ENCODE measurements at regions not wholly inside any gene's neighbourhood (a gene's known extent, or its start where the extent isn't known, plus 50 kb on each side); places are given as distances from the start of the nearest gene placed in this dataset.

DNA sequence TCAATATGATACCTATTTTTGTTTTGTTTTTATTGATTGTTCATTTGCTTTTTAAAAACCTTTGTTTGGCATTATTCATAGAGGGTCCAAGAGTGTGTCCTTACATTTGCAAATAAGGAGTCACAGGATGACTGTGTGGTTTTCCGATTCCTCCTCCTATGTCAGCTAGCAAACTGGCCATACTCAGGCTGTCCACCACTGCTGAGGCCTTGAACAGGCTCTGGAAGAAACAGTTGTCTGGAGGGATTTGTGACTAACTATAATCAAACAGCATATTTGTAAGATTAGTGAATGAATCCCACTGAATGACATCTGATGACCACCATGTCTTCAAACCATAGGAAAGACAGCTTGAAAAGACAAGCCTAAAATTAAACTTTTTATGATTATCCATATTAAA is 423.4 kb upstream of the ATP11B start:
- no peak for DNase-seq

DNA sequence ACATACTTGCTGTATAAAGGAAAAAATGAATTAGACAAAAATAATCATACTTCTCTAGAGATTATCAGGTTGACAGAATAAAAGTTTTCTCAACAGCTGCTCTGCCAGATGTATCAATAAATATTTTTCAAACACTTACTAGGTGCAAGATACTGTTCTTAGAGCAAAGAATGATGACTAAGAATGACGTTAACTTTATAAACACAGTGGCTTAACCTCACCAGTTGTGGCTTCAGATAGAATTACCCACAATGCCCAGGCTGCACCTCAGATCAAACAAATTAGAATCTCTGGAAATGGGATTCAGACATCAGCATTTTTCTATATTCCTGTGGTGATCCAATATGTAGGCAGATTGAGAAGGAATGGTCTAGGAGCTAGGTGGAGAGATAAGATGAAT is 422.4 kb upstream of the ATP11B start:
- DNase-seq = no peak

DNA sequence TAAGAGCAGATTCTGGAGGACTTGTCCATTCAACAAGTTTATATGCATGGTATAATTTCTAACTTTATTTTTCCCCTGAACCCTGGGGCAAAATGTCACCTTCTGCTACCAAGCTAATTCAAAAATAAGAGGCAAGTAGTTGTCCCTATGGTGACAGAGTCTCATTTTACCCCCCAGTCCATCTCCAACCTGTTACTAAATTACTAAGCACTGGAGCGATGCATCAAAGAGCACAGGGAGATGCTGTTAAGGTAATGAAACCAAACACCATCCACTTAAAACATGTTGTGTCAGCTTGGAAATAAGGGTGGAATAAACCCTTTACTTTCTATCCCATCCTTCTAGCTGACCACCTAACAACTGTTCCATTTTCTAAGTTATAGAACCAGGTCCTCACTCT is 417.4 kb upstream of the ATP11B start:
- no peak for DNase-seq

DNA sequence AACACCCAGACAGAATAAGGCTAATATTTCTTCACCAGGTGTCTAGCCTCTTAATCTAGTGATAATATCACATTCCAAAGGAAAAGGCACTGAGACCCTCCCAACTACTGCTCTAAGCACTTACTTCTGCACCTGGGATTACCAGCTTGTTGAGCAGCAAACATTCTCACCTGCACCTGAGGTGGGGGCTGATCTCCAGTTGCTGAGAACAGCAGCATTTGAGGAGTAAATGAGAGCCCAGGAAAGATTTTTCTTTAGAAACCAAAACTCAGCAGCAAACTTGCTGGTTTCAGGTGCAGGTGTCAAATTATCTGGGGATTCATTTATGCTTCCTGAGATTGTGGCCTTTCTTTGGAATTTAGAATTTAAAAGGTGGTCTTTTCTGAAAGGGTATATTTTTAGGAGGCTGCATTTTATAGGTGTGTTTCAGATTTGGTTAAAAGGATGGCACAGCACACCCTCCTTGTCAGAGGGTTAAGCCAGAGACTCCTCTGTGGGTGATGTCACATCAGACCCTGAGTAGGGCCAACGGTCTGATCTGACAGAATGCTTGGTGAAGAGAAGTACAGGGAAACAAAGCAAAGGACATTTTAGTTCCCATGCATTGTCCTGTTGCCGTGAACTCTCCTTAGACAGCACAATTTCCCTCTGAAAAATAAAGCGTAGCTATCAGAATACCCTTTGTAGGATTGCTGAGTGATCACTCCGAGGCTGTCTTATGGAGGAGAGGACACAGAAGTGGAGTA is 411.0 kb upstream of the ATP11B start:
- DNase-seq = no peak

DNA sequence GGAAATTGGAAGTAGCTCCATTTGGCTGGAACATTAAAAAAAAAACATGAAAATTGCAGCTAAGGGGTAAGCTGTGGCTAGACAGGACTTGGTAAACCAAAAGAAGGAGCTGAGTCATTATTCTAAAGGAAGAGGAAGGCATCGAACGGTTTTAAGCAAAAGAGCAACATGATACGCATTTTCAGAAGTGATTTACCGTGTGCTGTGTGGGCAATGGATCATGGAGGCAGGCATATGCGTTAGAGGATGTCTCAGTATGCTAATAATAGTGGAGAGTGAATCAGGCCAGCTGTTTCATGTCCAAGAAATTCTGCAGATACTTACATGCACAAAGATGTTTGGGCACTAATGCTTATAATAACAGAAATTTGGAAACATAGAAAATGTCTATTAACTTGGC is 409.1 kb upstream of the ATP11B start:
- DNase-seq = peak; percentile 20

DNA sequence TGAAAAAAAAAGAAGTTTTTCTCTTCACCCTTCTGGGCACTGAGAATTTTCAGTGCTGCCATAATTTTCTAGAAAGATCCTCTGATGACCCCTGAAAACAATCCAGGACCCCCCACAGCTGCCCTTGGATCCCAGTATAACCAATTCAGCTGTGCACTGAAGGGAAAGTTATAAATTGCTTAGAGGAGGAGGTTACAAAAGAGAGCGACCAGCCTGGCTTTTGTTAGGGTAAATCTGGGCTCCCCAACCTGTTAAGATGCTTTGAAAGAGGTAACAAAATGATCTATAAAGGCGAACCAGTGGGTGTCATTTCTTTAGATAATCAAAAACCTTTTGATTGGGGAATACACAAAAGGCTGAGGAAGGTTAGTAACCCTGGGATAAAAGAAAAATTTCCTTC is 407.9 kb upstream of the ATP11B start:
- DNase-seq = no peak

DNA sequence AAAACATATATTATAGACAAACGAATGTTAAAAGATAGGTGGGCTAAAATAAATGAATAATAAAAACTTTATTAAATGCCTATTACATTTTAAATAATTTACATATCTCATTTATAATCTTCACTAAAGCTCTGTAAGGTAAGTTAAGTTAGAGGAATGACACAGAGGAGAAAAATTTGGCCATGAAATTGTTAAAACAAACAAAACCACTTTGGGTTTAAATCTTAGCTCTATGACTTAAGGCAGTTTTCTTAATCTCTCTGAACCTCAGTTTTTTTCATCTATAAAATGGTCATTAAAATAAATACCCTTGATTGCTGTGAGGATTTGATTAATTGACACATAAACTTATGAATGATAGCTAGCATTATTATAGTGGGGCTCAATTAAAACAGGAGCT is 404.8 kb upstream of the ATP11B start:
- no peak for DNase-seq

DNA sequence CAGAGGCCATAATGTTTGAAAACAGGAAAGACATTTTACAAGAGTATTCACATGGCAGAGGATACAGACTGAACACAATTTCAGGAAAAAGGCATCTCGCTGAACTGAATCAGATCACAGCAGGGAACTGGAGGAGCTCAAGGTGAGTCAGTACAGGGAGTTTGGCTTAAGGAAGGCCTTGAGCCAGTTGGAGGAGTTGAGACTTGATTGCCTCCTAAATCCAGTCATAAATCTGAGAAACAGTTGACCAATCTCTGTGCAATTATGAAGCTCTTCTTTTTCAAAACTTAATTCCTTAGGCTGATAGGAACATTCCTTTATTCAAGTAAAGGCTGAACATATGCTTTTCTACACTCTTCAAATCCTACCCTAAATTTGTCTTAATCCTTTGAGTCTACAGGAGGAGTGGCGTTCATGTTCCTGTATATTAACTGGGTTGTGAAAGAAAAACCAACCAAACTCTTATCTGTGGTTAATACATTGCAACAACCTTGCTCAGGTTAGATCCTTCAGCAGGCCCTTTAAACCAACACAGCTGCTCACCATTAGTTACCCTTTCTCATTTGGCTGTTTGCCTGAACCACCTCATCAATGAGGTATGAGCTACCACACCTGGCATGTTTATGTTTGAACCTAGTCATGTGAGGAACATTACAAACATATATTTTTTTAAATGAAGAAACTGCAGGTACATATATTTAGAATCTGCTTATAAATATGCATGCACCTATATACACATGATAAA is 404.1 kb upstream of the ATP11B start:
- DNase-seq = no peak

DNA sequence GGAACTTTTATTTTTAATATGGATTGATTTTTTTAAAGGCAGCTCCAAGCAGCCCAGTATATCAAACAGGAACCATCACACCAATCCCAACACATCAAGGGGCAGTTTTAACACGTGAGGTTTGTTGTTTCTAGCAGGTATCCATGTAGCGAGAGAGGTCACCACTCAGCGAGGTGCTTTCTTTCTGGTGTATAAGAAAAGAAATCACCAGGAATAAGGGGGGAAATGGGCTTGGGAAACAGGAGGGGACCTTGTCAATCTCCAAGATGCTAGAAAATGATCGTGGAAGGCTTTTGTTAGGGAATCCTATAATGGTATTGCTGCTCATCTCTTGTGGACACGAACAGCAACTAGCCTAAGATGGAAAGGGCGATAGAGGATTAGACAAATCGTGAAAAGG is 402.9 kb upstream of the ATP11B start:
- no peak for DNase-seq

DNA sequence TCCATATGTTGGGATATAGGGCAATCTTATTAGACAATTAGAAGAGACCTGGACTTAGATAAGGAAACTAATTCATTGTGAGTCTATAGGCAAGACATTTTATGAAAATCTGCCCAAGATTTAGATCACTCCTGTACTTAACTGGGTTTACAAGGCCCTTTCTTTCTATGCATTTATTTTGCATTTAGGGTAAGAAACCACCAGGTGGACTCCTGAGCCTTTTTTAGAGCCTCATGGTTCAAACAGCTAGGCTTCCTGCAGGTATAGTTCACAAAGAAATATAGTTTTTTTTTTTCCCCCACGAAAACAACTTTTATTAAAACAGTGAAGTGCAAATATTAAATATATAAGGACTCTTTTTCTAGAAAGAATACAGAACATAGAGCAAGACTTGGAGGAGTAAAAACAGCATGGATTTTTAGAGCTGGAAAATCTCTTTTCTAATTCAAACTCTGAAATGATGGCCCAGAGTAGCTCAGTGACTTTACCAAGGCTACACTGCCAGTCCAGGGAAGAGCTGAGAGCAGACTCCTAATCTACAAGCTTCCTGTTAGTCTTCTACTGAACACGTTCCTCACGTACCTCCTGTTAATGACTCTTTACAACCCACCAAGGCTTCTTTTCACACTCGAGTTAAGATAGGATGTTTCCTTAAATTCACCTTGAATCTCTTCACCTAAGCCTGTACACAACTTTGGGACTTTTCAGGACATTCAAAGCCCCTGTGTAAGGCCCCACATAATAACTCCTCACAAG is 400.9 kb upstream of the ATP11B start:
- no peak for DNase-seq

DNA sequence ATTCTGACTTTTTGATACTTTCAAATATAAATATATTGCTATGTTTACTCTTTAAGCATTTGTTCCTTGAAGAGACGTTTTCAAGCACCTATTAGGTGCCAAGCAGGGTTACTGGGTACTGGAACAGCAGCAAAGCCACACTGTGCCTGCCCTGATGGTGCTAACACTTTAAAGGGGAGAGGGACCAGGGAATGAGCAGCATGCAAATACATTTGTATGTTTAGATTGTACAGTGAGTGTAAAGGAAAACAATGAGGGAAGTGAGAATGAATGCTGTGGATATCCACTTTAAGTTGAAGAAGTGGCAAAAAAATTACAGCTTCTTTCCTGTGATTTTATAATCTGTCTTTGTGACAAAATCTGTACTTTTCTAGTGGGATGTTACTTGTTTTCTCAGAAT is 400.2 kb upstream of the ATP11B start:
- DNase-seq = no peak

DNA sequence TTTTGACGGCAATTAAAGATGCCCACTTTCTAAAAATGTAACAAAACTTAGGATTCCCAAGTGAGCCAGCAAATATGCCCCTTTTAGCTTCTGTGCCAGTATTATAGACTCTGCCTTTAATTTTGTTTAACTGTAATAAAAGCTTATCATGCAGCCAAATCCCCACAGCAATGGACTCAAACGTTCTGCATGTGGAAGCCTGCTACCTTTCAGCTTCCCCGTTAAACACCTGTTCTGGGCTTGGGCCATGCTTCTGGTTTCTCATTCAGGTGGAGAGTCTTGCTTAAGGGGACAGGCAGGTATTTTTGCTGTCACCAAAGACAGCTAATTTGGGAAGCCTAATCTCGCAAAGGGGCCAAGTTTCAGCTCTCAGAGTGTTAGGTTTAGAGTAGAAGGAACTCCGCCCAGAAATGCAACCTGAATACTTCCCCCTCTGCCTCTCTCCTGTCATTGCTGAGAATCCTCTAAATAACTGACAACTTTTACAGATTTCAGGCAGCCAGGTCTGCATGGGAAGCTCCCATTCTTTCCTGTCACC is 399.4 kb upstream of the ATP11B start:
- DNase-seq = no peak

DNA sequence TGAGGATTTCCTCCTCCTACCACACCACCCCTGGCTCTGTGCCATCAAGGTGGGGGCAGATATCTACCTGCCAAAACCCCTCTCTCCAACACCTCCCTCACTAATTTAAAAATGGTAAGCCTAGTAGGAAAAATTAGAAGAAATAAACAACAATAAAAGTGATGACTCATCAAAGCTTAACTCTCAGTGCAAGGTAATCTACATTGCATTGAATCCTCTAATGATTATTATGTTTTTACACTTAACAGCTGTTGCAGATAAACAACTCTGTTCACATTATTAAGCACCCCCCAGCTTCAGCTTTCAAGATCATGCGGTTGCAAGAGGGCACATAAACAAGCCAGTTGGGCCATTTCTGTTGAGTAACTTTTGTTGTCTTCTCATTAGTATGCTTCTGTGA is 396.1 kb upstream of the ATP11B start:
- no peak for DNase-seq

DNA sequence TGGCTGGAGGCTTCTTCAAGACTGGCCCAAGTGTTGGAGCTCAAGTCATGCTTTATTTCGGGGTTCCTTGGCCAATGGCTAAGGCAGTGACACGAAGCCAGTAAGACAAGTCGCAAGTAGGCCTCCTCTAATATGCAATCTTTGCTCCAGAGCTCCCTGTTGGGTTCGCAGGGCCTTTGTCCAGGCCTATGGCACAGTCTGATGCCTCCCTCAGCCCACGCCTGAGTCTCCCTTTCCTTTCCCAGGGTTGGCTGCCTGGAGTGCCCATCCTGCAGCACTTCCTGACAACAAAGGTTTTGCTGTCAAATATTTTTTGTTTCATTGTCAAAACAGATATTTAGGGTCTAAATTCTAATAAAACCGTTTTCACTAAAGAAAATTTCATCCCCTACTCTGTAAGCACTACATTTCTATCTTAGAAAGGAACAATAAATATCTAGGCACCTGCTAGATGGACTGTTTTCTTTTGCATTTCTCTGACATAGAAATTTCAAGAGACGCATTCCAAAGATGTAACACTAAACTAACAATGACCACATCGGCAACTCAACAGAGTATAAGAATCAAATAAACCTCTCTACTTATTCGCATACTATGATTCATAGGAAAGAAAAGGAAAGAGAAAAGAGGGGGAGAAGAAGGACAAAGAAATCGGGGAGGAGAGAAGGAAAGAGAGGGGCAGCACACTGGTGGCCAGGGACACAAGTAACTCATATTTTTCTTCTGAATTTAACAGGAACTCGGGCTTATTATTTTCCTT is 393.1 kb upstream of the ATP11B start:
- DNase-seq = no peak

DNA sequence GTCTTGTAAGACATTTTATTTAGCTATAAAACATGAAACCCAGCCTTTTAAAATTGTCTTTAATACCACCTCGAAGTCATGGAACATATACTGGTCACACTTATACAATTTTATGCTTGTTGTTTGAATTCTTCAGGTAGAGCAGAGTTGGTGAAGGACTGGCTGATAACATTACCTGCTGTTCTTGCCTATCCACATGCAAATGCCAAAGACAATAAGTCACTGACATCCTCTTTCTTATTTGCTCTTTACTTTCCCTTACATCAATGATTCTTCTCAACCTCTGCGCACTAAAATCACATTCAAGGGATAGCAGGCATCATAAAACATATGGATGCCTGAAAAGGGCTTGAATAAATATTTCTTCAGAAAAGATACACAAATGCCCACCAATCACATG is 392.5 kb upstream of the ATP11B start:
- DNase-seq = no peak

DNA sequence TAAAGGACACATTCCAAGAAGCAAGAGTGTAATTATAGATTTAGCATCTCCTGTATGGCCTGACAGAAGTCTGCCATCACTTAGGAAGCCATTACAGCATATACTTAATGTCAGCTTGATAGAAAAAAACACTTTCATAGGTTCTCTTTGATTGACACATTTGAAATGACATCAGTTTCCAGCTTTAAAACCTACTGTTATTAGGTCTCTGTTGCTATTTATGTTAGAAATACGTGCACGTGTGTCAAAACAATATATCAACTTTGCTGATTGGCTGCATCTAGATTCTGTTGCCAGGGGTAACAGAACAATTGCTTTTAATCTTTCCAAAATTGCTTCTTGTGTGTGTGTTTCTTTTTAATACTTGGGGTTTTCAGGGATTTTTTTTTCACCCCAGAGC is 389.3 kb upstream of the ATP11B start:
- DNase-seq = no peak

DNA sequence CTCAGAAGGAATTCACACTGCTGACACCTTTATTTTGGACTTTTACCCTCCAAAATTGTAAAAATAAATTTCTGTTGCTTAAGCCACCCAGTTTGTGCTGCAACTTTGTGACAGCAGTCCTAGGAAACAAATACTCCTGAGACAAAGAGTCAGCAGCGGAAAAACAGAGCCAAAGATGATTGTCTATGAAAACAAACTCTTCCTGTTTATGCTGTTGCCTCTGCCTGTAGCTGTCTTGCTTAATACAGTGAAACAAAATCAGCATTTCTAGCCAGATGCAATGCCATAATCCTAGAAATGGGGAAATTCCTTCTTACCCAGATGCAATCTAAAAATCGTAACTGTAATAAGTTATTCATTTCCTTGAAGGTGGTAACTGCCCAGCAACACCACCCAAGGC is 387.5 kb upstream of the ATP11B start:
- DNase-seq = no peak

DNA sequence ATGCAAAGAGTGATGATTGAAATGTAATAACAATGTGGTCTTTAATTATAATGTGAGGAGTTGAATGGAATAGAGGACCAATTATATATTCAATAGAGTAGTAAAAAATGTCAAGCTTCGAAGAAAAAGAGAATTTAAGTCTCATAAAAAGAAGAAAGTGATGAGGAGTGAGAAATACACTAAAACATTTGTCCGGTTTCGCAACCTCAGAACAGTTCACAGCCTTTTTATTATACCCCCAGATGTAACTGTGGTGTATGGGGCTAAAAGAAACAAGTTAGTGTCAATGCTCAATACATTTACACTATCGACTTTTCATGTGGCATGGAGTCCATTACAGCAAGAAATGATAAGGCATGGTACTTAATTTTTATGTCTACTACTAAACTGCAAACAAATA is 386.5 kb upstream of the ATP11B start:
- DNase-seq = no peak

DNA sequence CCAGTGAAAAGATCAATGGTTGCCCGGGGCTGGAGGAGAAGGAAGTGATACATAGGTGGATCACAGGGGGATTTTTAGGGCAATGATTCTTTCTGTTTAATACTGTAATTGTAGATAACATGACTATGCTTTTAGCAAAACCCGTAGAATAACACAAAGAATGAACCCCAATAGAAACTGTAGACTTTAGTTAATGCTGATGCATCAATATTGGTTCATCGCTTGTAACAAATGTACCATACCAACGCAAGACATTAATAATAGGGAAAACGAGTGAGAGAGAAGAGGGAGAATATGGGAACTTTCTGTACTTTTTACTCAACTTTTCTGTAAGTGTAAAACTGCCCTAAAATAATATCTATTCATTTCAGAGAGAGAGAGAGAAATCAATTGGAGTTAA is 383.3 kb upstream of the ATP11B start:
- no peak for DNase-seq

DNA sequence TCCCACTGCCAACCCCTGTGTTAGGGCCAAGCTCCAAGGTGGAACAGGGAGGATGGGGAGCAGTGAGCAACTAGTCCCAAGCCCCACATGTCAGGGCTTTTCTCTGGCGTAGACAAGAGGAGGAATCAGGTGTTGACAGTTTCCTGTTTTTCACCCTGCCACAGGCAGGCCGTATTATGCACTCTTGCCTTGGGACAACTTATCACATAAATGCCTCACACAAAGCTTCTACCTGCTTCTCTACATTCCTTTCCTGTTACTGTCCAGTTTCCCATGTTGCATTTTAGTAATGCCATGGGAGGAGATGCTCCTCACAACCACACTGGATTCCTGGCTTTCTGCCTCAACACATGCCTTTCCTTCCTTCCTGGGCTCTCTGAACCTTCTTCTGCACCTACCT is 381.2 kb upstream of the ATP11B start:
- DNase-seq = no peak

DNA sequence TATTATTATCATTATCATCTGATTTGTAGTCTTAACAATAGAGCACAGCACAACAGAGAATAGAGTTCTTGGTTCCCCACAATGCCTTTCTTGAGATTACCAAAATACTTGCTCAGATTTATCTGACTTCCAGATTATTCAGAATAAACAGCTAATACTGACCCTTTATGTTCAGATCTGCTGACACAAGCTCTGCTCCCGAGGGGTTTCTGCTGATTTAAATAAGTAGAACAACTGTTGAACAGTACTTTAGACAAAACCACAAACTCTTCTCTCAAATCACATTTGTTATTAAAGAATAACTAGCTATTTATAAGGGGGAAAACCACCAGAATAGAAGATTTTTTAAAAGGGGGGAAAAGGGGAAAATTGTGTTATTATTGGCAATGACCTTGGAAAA is 380.2 kb upstream of the ATP11B start:
- DNase-seq = no peak

DNA sequence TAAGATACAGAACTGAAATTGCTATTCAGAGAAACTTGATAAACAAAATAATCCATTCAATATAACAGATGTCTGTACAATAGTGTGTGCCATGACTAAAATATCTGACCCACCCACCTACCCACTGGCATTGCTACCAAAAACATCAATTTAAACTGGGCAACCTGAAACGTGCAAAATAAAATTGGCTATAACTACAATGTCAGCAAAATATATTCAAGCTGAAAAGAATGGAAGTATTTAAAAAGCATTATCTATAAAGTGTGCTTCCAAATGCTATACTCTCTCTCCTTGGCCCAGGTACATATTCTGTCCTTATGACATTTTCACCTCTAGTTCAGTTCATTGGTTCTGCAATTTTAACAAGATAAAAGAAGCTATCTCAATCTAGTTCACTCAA is 379.6 kb upstream of the ATP11B start:
- no peak for DNase-seq

DNA sequence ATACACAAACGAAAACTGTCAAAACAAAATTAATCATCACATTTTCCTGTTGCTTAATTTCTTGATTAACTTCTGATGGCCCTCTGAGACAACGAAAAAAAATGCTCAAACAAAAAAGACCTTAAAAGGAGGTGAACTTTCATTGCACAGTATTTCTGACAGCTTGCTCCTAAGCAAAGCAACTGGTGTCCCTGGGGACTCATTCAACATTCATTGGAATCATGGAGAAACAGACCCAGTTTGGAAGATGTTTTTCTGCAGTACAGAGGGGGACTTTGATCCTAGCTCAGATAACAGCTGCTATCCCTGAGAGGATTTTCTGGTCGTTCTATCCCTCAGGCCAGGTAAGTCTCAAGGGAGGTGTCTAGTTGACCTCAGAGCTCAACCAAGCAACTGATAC is 378.7 kb upstream of the ATP11B start:
- DNase-seq = no peak
